ENCODE measurements at regions not wholly inside any gene's neighbourhood (a gene's known extent, or its start where the extent isn't known, plus 50 kb on each side); places are given as distances from the start of the nearest gene placed in this dataset.

- H3K27ac ChIP-seq, result no peak overlapping the region
- no peaks in the 10 kb centered on the region for H3K36me3 ChIP-seq
- H3K4me1 ChIP-seq, result no peaks in the 10 kb centered on the region
- H3K9me3 ChIP-seq, result no peaks in the 10 kb centered on the region
- intact Hi-C loops (cut with DNase I), result no loop called here
- no peaks in the 10 kb centered on the region for H3K27me3 ChIP-seq
- DNase-seq, result no peak
- TF ChIP-seq, protein P1, sequence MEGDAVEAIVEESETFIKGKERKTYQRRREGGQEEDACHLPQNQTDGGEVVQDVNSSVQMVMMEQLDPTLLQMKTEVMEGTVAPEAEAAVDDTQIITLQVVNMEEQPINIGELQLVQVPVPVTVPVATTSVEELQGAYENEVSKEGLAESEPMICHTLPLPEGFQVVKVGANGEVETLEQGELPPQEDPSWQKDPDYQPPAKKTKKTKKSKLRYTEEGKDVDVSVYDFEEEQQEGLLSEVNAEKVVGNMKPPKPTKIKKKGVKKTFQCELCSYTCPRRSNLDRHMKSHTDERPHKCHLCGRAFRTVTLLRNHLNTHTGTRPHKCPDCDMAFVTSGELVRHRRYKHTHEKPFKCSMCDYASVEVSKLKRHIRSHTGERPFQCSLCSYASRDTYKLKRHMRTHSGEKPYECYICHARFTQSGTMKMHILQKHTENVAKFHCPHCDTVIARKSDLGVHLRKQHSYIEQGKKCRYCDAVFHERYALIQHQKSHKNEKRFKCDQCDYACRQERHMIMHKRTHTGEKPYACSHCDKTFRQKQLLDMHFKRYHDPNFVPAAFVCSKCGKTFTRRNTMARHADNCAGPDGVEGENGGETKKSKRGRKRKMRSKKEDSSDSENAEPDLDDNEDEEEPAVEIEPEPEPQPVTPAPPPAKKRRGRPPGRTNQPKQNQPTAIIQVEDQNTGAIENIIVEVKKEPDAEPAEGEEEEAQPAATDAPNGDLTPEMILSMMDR (IDR thresholded peaks at IDR 0.05), result no peak
- H3K9ac ChIP-seq (ENCODE audit: low read depth in 2 of 2, low read length in 2 of 2), result no peak overlapping the region
- no peak overlapping the region for H3K4me3 ChIP-seq
These were observed 111.4 kb upstream of the CPHXL start for GRCh38 chr16:75837681-75838080.

DNA sequence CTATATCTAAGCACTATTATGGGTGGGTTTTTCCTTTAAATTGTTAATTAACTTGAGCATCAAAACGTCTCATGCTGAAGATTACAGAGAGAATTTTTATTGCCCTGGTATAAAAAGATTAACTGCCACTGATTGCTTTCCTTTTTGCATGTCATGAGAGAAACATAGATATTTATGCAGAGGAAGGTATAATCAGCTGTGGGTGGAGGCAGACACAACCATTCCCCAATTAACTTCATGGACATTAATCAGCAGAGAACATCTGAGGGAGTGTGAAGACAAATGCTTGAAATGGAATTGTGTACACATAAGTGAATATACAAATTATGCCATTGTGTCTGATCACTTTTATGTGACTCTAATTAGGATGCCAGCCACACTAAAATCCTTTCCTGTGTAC, 115.2 kb upstream of the CPHXL start:
- no peak overlapping the region for H3K4me3 ChIP-seq
- TF ChIP-seq, protein P1 (IDR thresholded peaks at IDR 0.05), result no peak
- intact Hi-C loops (cut with DNase I), result no loop called here
- H3K9ac ChIP-seq (ENCODE audit: low read depth in 2 of 2, low read length in 2 of 2), result no peak overlapping the region
- H3K9me3 ChIP-seq, result no peaks in the 10 kb centered on the region
- no peak overlapping the region for H3K27ac ChIP-seq
- H3K36me3 ChIP-seq, result no peaks in the 10 kb centered on the region
- H3K27me3 ChIP-seq, result no peaks in the 10 kb centered on the region
- no peaks in the 10 kb centered on the region for H3K4me1 ChIP-seq
- DNase-seq, result no peak

GRCh38 chr16:75847172-75847571, 120.9 kb upstream of the CPHXL start:
- H3K27me3 ChIP-seq, result no peaks in the 10 kb centered on the region
- no peaks in the 10 kb centered on the region for H3K4me1 ChIP-seq
- DNase-seq, result no peak
- H3K27ac ChIP-seq, result no peak overlapping the region
- intact Hi-C loops (cut with DNase I), result no loop called here
- no peak overlapping the region for H3K9ac ChIP-seq (ENCODE audit: low read depth in 2 of 2, low read length in 2 of 2)
- no peaks in the 10 kb centered on the region for H3K9me3 ChIP-seq
- TF ChIP-seq, protein P1 (IDR thresholded peaks at IDR 0.05), result no peak
- H3K4me3 ChIP-seq, result no peak overlapping the region
- no peaks in the 10 kb centered on the region for H3K36me3 ChIP-seq

- Histone ChIP-seq H3K9ac (ENCODE audit: low read depth in 2 of 2, low read length in 2 of 2) (no peak overlapping the region), H3K36me3 (no peaks in the 10 kb centered on the region), H3K9me3 (no peaks in the 10 kb centered on the region), H3K4me1 (no peaks in the 10 kb centered on the region), H3K27me3 (no peaks in the 10 kb centered on the region), H3K4me3 (no peak overlapping the region), H3K27ac (no peak overlapping the region)
- intact Hi-C loops (cut with DNase I), result no loop called here
- no peak for DNase-seq
- TF ChIP-seq, protein P1 (IDR thresholded peaks at IDR 0.05), result no peak
These were observed 127.9 kb upstream of the CPHXL start for GRCh38 chr16:75854152-75854551.

- no peaks in the 10 kb centered on the region for H3K4me1 ChIP-seq
- H3K27ac ChIP-seq, result no peak overlapping the region
- no peaks in the 10 kb centered on the region for H3K27me3 ChIP-seq
- TF ChIP-seq, protein P1 (IDR thresholded peaks at IDR 0.05), result no peak
- no peak overlapping the region for H3K9ac ChIP-seq (ENCODE audit: low read depth in 2 of 2, low read length in 2 of 2)
- H3K4me3 ChIP-seq, result no peak overlapping the region
- intact Hi-C loops (cut with DNase I), result loop anchor here (2.0 kb wide), 1 partner anchor 24 kb away; no protein-coding TSS in a partner anchor
- H3K36me3 ChIP-seq, result no peaks in the 10 kb centered on the region
- DNase-seq, result no peak
- no peaks in the 10 kb centered on the region for H3K9me3 ChIP-seq
These were observed 134.2 kb upstream of the CPHXL start for GRCh38 chr16:75860326-75861053.

Data from colonic mucosa (tissue), 4 donors.